Femur (tissue), 1 donor: ENCODE measurements at regions not wholly inside any gene's neighbourhood (a gene's known extent, or its start where the extent isn't known, plus 50 kb on each side); places are given as distances from the start of the nearest gene placed in this dataset.
A peak's percentile ranks its signal among the peaks of the same experiment; 100 is the strongest.

Experiments
- DNase-seq: peaks from one replicate; pipeline ENCODE4 v3.0.0-alpha.2; 2017

DNA sequence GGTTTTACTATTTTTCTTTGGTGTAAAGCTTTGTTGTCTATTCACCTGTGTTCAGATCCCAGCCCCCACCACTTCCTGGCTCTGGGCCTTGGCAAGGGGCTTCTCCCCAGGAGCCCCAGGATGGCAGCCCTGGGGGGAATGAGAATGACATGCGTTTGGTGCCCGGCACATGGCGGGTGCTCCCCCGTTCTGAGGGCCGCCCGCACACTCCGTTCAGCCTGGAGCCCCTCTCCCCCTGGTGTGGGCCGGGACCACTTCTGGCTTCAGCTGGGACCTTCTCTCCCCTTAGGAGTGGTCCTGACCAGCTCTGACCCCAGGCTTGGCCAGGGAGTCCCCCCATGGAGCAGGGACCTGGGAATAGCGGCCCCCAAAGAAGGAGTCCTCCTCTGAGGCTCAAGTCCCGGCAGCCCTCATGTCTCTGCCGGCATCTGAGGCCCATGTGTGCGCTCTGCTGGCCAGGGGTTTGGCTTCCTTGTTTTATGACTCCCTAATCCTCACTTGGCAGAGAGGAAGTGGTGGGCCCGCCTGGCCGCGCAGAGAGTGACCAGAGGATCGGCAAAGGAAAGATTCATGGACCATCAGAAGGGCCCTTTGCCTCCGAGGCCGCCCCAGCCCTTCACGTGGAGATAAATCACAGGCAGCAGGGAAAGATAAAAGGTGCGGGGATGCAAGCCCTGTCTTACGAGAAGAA lies 57.0 kb upstream of the LMX1B start:
- DNase-seq, result no peak

GRCh38 chr9:126558051-126558665 lies 55.6 kb upstream of the LMX1B start:
- peak; percentile 68 for DNase-seq

DNA sequence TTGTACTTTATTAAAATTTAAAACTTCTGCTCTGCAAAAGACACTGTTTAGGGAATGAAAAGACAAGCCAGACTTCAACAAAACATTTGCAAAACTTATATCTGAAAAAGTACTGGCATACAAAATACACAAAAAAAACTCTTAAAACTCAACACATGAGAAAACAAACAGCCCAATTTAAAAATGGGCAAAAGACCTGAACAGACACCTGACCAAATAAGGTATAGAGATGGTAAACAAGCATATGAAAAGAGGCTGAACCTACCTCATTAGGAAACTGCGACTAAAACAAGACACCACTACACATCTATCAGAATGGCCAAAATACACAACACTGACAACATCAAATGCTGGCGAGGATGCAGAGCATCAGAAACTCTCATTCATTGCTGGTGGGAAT lies 54.4 kb upstream of the LMX1B start:
- DNase-seq, result no peak

DNA sequence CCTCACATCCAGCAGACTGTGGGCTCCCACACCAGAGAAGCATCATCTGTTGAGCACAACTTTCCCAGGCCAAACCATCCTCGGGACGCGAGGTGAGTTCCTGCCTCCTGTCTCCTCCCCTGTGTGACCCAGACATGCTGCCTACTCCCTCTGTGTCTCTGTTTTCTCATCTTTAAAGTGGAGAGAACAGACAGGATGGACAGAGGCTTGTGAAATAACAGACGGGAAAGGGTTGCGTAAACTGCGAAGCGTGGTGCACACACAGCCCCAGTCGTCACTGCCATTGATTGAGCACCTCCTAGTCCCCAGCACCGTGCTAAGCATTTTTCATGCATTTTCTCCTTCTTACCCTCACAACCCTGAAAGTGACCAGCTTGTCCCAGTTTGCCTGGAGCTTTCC lies 52.1 kb upstream of the LMX1B start:
- no peak for DNase-seq

- no peak for DNase-seq
These were observed 50.2 kb upstream of the LMX1B start for GRCh38 chr9:126563556-126563955.
